H1 (cell line): ENCODE measurements at regions not wholly inside any gene's neighbourhood (a gene's known extent, or its start where the extent isn't known, plus 50 kb on each side); places are given as distances from the start of the nearest gene placed in this dataset.

Experiments
- CTCF ChIA-PET: fragments of 300-600 bp; sonication (Branson Sonifier 250); formaldehyde crosslinking; loops from one replicate; lab custom pipeline; 2021; ENCODE audit not compliant: partially characterized antibody; lab: Charles Lee
- POLR2A ChIA-PET: fragments of 300-600 bp; sonication (Branson Sonifier 250); formaldehyde crosslinking; loops from one replicate; lab custom pipeline; 2021; ENCODE audit warnings: inconsistent platforms; ENCODE audit not compliant: partially characterized antibody; lab: Charles Lee
- DNase-seq, 2 experiments: peaks; one replicate each; pipeline versions ENCODE4 v3.0.0 to v3.0.0-alpha.2; 2010 to 2022; ENCODE audit warnings: low spot score in 2 of 2, low read depth in 1 of 2, mixed read lengths in 1 of 2
- FAIRE-seq: peaks from 2 replicates; lab custom pipeline; 2011; peaks lifted over from hg19 to GRCh38; lab: Jason Lieb, UNC
- H2AFZ ChIP-seq: 2 replicates; pipeline ENCODE4 v1.8.1; 2012; ENCODE audit warnings: low read length, inconsistent platforms
- H2AK5ac ChIP-seq: 2 replicates; pipeline ENCODE4 v1.6.1; 2013; ENCODE audit warnings: low read depth, low read length
- H2BK120ac ChIP-seq: replicated peaks from 2 replicates; pipeline ENCODE3; 2013; ENCODE audit warnings: low read depth, low read length, inconsistent platforms
- H2BK12ac ChIP-seq: 2 replicates; pipeline ENCODE4 v1.6.1; 2013; ENCODE audit warnings: low read depth, low read length
- H2BK15ac ChIP-seq: 2 replicates; pipeline ENCODE4 v1.6.1; 2013; ENCODE audit warnings: low read length
- H2BK20ac ChIP-seq: 2 replicates; pipeline ENCODE4 v1.6.1; 2013; ENCODE audit warnings: low read length
- H2BK5ac ChIP-seq: 2 replicates; pipeline ENCODE4 v1.6.1; 2013; ENCODE audit warnings: low read depth, low read length
- H3K14ac ChIP-seq: 2 replicates; pipeline ENCODE4 v1.6.1; 2013; ENCODE audit warnings: inconsistent platforms; ENCODE audit not compliant: insufficient read length
- H3K18ac ChIP-seq: 2 replicates; pipeline ENCODE4 v1.6.1; 2013; ENCODE audit warnings: low read length; ENCODE audit errors: extremely low read depth
- H3K23ac ChIP-seq: 2 replicates; pipeline ENCODE4 v1.6.1; 2013; ENCODE audit warnings: inconsistent platforms; ENCODE audit not compliant: insufficient read length
- H3K23me2 ChIP-seq: 2 replicates; pipeline ENCODE4 v1.6.1; 2013; ENCODE audit warnings: low read depth, low read length
- H3K27ac ChIP-seq: 2 replicates; pipeline ENCODE4 v1.6.1; 2011; ENCODE audit warnings: low read depth, low read length, inconsistent platforms
- H3K27me3 ChIP-seq, 4 experiments: replicated peaks in 1 of 4; 1 replicate in 1 of 4; 2 replicates in 3 of 4; pipeline versions ENCODE4 v1.6.1 to v1.8.1; 2011 to 2013; ENCODE audit warnings: low read length in 3 of 4, mild to moderate bottlenecking in 3 of 4, inconsistent platforms in 2 of 4, mixed read lengths in 2 of 4, moderate library complexity in 1 of 4; ENCODE audit not compliant: control insufficient read depth in 3 of 4, insufficient read depth in 3 of 4; ENCODE audit errors: extremely low read depth in 1 of 4
- H3K36me3 ChIP-seq, 4 experiments: 2 replicates each; pipeline versions ENCODE4 v1.6.1 to v1.8.1; 2011 to 2013; ENCODE audit warnings: mild to moderate bottlenecking in 4 of 4, low read length in 3 of 4, moderate library complexity in 2 of 4, control low read depth in 1 of 4, inconsistent platforms in 1 of 4; ENCODE audit not compliant: insufficient read depth in 4 of 4, control insufficient read depth in 2 of 4
- H3K4ac ChIP-seq: replicated peaks from 2 replicates; pipeline ENCODE3; 2013; ENCODE audit warnings: low read length, low read depth, mixed read lengths, inconsistent platforms; ENCODE audit not compliant: insufficient read length
- H3K4me1 ChIP-seq, 4 experiments: replicated peaks in 1 of 4; 1 replicate in 1 of 4; 2 replicates in 3 of 4; pipeline versions ENCODE4 v1.6.1 to v1.8.1; 2011 to 2013; ENCODE audit warnings: low read length in 3 of 4, inconsistent platforms in 2 of 4, mixed read lengths in 1 of 4; ENCODE audit not compliant: insufficient read depth in 4 of 4, control insufficient read depth in 3 of 4
- H3K4me2 ChIP-seq, 2 experiments: 2 replicates each; pipeline versions ENCODE4 v1.6.1 to v1.8.1; 2011 to 2013; ENCODE audit warnings: low read depth in 2 of 2, low read length in 2 of 2, control low read depth in 1 of 2, inconsistent platforms in 1 of 2, mild to moderate bottlenecking in 1 of 2; ENCODE audit not compliant: insufficient read depth in 1 of 2
- H3K4me3 ChIP-seq, 4 experiments: fragments of 200-600, 300-600 bp in 1 of 4; sonication (generic), shearing (Covaris generic), sonication (Bioruptor Twin) in 1 of 4; 2 replicates each; pipeline versions ENCODE4 v1.5.1 to v1.8.1; 2011 to 2016; ENCODE audit warnings: low read length in 4 of 4, low read depth in 3 of 4, control low read depth in 2 of 4, inconsistent platforms in 2 of 4, mild to moderate bottlenecking in 2 of 4, mixed read lengths in 1 of 4, moderate library complexity in 1 of 4; ENCODE audit not compliant: insufficient read depth in 2 of 4; ENCODE audit errors: extremely low read depth in 1 of 4
- H3K56ac ChIP-seq: replicated peaks from 2 replicates; pipeline ENCODE3; 2013; ENCODE audit warnings: low read depth, mild to moderate bottlenecking, mixed read lengths, low read length, inconsistent platforms; ENCODE audit not compliant: insufficient read length
- H3K79me1 ChIP-seq: 2 replicates; pipeline ENCODE4 v1.6.1; 2013; ENCODE audit warnings: low read depth, low read length, control low read depth
- H3K79me2 ChIP-seq, 2 experiments: 2 replicates each; pipeline versions ENCODE4 v1.6.1 to v1.8.1; 2012 to 2013; ENCODE audit warnings: low read length in 2 of 2, mild to moderate bottlenecking in 2 of 2, inconsistent platforms in 1 of 2; ENCODE audit not compliant: insufficient read depth in 2 of 2, control insufficient read depth in 1 of 2
- H3K9ac ChIP-seq, 4 experiments: replicated peaks in 1 of 4; 1 replicate in 1 of 4; 2 replicates in 3 of 4; pipeline versions ENCODE4 v1.6.1 to v1.8.1; 2011 to 2013; ENCODE audit warnings: low read depth in 3 of 4, low read length in 3 of 4, control low read depth in 2 of 4, mild to moderate bottlenecking in 2 of 4, moderate library complexity in 2 of 4, inconsistent platforms in 1 of 4; ENCODE audit errors: extremely low read depth in 1 of 4
- H3K9me3 ChIP-seq, 2 experiments: 2 replicates each; pipeline versions ENCODE4 v1.6.1 to v1.8.1; 2012 to 2013; ENCODE audit warnings: mild to moderate bottlenecking in 2 of 2, moderate library complexity in 2 of 2, control low read depth in 1 of 2, inconsistent platforms in 1 of 2, low read depth in 1 of 2, low read length in 1 of 2, mixed read lengths in 1 of 2; ENCODE audit not compliant: insufficient read depth in 2 of 2
- H4K20me1 ChIP-seq, 2 experiments: replicated peaks in 1 of 2; 2 replicates each; pipeline versions ENCODE3 to v1.8.1; 2011 to 2013; ENCODE audit warnings: inconsistent platforms in 2 of 2, low read length in 2 of 2, mild to moderate bottlenecking in 1 of 2; ENCODE audit not compliant: insufficient read depth in 2 of 2, control insufficient read depth in 1 of 2
- H4K5ac ChIP-seq: 2 replicates; pipeline ENCODE4 v1.6.1; 2013; ENCODE audit warnings: low read length, low read depth, mixed read lengths, inconsistent platforms; ENCODE audit not compliant: insufficient read length
- H4K8ac ChIP-seq: 2 replicates; pipeline ENCODE4 v1.8.0; 2013; ENCODE audit warnings: mild to moderate bottlenecking, moderate library complexity, low read length, inconsistent platforms; ENCODE audit not compliant: insufficient read depth; ENCODE audit errors: extremely low read depth
- H4K91ac ChIP-seq: replicated peaks from 2 replicates; pipeline ENCODE3; 2013; ENCODE audit warnings: low read length, mixed read lengths, inconsistent platforms; ENCODE audit not compliant: insufficient read length
- ASH2L ChIP-seq: fragments of 200-600, 300-600 bp; sonication (generic); IDR thresholded peaks from one replicate; pipeline ENCODE4 v1.7.1; 2017; ENCODE audit warnings: low read length
- CBX5 ChIP-seq: fragments of 300-800, 300-1000 bp; sonication (generic); IDR thresholded peaks from 2 replicates; pipeline ENCODE4 v1.7.1; 2016; ENCODE audit warnings: antibody characterized with exemption, low read length, low read depth
- KDM1A ChIP-seq: fragments of 200-600, 300-600 bp; sonication (generic); IDR thresholded peaks from 2 replicates; pipeline ENCODE4 v1.7.1; 2016; ENCODE audit warnings: mild to moderate bottlenecking, low read length, borderline replicate concordance
- KDM5A ChIP-seq: fragments of 200-600 bp; IDR thresholded peaks from 2 replicates; pipeline ENCODE4 v1.7.1; 2012; ENCODE audit warnings: mild to moderate bottlenecking, low read length, inconsistent platforms, mixed read lengths
- RNF2 ChIP-seq: fragments of 200-900, 300-1000 bp; sonication (generic); IDR thresholded peaks from 2 replicates; pipeline ENCODE4 v1.7.1; 2016; ENCODE audit warnings: borderline replicate concordance, low read depth, mild to moderate bottlenecking, antibody characterized with exemption, low read length; ENCODE audit not compliant: poor library complexity, severe bottlenecking; ENCODE audit errors: missing control alignments
- SP4 ChIP-seq: IDR thresholded peaks from 2 replicates; pipeline ENCODE4 v1.6.1; 2012; ENCODE audit warnings: low read length, inconsistent platforms
- TAF1 ChIP-seq: IDR thresholded peaks from 2 replicates; pipeline ENCODE4 v1.6.1; 2011; ENCODE audit warnings: mild to moderate bottlenecking, low read depth, low read length
- WGBS, 2 experiments: shearing (Covaris generic) in 1 of 2; methylation state at CpG; one replicate each; pipeline versions ENCODE4 v1.1.6 to v1.1.7; 2013 to 2015; ENCODE audit warnings: low lambda C conversion rate in 2 of 2, mixed read lengths in 2 of 2, inconsistent platforms in 1 of 2, low coverage in 1 of 2, missing lambda C conversion rate in 1 of 2; ENCODE audit not compliant: insufficient replicate concordance in 2 of 2, insufficient coverage in 1 of 2, insufficient read length in 1 of 2; ENCODE audit errors: extremely low coverage in 1 of 2, missing lambda C conversion rate in 1 of 2; 5-methylcytosine and 5-hydroxymethylcytosine counted together

DNA sequence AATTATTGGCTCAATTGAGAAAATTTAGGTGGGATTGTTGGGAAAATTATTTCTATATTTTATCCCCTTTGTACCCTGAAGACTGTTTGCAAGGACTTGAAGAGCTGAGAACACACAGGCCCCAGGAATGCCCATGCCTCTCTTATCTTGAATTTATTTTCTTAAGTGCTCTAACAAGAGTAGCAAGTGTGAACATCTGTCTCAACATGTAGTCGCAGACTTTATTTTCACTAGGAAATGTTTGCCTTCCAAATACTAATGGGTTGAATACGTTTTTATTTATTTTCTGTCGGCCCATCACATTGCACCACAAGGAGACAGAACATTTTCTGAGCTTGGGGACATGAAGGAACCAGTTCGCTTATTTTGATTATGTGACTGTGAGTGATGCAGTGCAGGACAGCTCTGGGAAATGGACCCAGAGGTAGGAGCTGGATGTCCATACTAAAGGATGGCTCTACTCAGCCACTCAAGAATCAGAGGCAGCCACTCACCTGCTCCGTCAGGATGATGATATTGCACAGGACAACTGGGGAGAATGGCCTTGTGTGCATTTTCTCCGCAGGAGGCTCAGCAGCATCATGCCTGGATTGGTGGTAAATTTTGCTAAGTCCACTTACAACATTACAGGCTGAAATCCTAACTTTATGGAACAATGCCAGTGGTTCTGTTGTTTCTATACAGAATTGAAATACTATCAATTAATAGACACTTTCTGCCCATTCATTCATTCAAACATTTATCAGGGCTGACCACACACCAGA lies 332.7 kb downstream of the FGFR2 start:
- no peak for FAIRE-seq
- CTCF ChIA-PET = no interaction called here
- H3K36me3 ChIP-seq = no peaks in the 10 kb centered on the region
- TF ChIP-seq CBX5 (no peak), TAF1 (no peak), KDM5A (no peak), KDM1A (no peak), RNF2 (no peak), SP4 (no peak), ASH2L (no peak)

More for the DNA sequence above, 332.7 kb downstream of the FGFR2 start:
- Histone ChIP-seq H3K4me1 (peaks cover 0 to 3% (median 2%) of the 10 kb centered on the region in 4 experiments; a peak in 2 of 7 replicates), H3K79me1 (no peaks in the 10 kb centered on the region), H3K9ac (no peak overlapping the region), H2BK20ac (no peak overlapping the region), H2BK15ac (no peak overlapping the region), H2BK5ac (no peak overlapping the region), H3K4ac (no peak overlapping the region), H3K79me2 (0 out of 4 replicates have a peak, but pooled peaks cover 0 to 2% of the 10 kb centered on the region in 2 experiments), H3K23me2 (no peaks in the 10 kb centered on the region), H3K4me3 (no peak overlapping the region), H3K56ac (no peak overlapping the region), H4K8ac (no peak overlapping the region), H3K4me2 (no peak overlapping the region), H3K18ac (no peak overlapping the region), H2AFZ (no peak overlapping the region), H4K5ac (no peak overlapping the region), H4K91ac (no peak overlapping the region), H3K9me3 (no peaks in the 10 kb centered on the region), H3K27me3 (peaks cover 0 to 2% (median 0%) of the 10 kb centered on the region in 4 experiments; a peak in 1 of 7 replicates), H2AK5ac (no peak overlapping the region), H3K27ac (no peak overlapping the region), H2BK120ac (no peak overlapping the region), H3K23ac (no peak overlapping the region), H2BK12ac (no peak overlapping the region), H3K14ac (no peak overlapping the region), H4K20me1 (no peaks in the 10 kb centered on the region)
- no peak for DNase-seq
- WGBS, 2 experiments = 72% methylated on average over 6 of the region's 6 CpGs; no CpG with 5 or more reads in 1 of the 2 experiments
- POLR2A ChIA-PET = no interaction called here
